ENCODE measurements at regions not wholly inside any gene's neighbourhood (a gene's known extent, or its start where the extent isn't known, plus 50 kb on each side); places are given as distances from the start of the nearest gene placed in this dataset.

DNA sequence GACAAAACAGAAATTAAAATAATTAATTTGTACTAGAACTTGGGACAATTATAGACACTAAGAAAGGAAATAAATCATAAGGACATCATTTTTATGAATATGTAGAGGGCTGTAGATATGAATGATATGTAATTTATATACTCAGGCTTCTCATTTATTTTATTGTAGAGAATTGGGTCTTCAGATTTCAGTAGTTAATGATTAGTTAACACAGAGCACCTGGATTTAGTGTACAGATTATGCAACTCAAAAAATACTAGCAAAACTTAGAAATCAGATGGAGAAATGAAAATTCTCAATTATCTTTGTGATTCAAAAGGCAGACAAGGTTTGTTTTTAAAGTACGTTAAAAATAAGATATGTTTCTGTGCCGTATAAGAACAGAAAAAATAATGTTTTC is 1311.7 kb upstream of the SLC39A10 start:
- DNase-seq (ENCODE audit: low spot score): no peak
- BruUV-seq (replicated peaks): no TSS peak
- ChIA-PET CTCF (no interaction called here), POLR2A (ENCODE audit: low non-redundant PET) (no interaction called here)
- H3K36me3 ChIP-seq (ENCODE audit: insufficient read depth, low read length, poor library complexity, severe bottlenecking): no peaks in the 10 kb centered on the region
- H3K27ac ChIP-seq (ENCODE audit: low read depth, low read length, poor library complexity, severe bottlenecking): no peak overlapping the region
- H3K4me3 ChIP-seq (ENCODE audit: low read depth, low read length, poor library complexity, severe bottlenecking): no peak overlapping the region
- no peaks in the 10 kb centered on the region for H3K9me3 ChIP-seq (ENCODE audit: low read depth, low read length, poor library complexity, severe bottlenecking)
- TF ChIP-seq, protein P1, sequence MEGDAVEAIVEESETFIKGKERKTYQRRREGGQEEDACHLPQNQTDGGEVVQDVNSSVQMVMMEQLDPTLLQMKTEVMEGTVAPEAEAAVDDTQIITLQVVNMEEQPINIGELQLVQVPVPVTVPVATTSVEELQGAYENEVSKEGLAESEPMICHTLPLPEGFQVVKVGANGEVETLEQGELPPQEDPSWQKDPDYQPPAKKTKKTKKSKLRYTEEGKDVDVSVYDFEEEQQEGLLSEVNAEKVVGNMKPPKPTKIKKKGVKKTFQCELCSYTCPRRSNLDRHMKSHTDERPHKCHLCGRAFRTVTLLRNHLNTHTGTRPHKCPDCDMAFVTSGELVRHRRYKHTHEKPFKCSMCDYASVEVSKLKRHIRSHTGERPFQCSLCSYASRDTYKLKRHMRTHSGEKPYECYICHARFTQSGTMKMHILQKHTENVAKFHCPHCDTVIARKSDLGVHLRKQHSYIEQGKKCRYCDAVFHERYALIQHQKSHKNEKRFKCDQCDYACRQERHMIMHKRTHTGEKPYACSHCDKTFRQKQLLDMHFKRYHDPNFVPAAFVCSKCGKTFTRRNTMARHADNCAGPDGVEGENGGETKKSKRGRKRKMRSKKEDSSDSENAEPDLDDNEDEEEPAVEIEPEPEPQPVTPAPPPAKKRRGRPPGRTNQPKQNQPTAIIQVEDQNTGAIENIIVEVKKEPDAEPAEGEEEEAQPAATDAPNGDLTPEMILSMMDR (conservative IDR thresholded peaks at IDR 0.05; ENCODE audit: low read depth, low read length): no peak
- no peak for TF ChIP-seq EZH2 (IDR thresholded peaks at IDR 0.05; ENCODE audit: borderline replicate concordance, low read depth, low read length, poor library complexity, severe bottlenecking)
- peaks cover 6% of the 10 kb centered on the region for H3K4me1 ChIP-seq (ENCODE audit: insufficient read depth, low read length, poor library complexity, severe bottlenecking)
- intact Hi-C loops (cut with micrococcal nuclease; ENCODE audit: unreplicated experiment): no loop called here
- H3K27me3 ChIP-seq (replicated peaks; ENCODE audit: insufficient read depth, low read depth, low read length, poor library complexity): no peaks in the 10 kb centered on the region

- no peak overlapping the region for H3K4me3 ChIP-seq (ENCODE audit: low read depth, low read length, poor library complexity, severe bottlenecking)
- POLR2A ChIA-PET (ENCODE audit: low non-redundant PET): no interaction called here
- TF ChIP-seq, protein P1 (conservative IDR thresholded peaks at IDR 0.05; ENCODE audit: low read depth, low read length): no peak
- no peak for TF ChIP-seq EZH2 (IDR thresholded peaks at IDR 0.05; ENCODE audit: borderline replicate concordance, low read depth, low read length, poor library complexity, severe bottlenecking)
These were observed 1313.9 kb upstream of the SLC39A10 start for GRCh38 chr2:194343167-194343566.

DNA sequence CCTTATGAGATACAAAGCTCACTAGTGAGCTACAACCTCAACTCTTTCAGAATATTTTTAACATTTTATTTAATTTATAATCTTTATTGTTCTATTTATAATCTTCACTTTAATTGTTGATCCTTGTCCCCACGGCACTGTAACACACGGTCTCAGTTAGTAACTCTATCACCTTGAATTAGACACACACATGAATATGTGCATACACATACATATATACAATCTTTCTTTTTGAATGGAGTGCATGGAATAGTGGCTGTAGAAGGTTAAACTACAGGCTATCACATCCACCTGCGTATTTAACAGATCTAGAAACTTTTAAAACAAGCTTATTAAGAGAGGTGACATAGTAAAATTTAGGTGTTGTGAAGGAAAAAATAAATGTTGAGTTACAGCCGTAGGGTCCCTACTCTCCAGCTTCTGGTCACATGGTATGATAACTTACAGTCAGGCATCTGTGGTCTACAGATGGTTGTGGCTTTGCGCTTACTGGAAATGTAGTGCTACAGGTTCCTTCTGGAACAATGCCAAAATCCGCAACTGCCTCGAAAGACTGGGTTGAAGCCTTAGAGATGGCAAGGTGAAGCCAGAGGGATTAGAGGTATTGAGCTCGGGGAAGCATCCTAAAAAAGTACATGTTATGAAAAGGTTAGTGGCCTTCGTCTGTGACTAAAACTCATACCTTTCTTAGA is 1324.1 kb upstream of the SLC39A10 start:
- TF ChIP-seq EZH2 (IDR thresholded peaks at IDR 0.05; ENCODE audit: borderline replicate concordance, low read depth, low read length, poor library complexity, severe bottlenecking): no peak
- TF ChIP-seq, protein P1 (conservative IDR thresholded peaks at IDR 0.05; ENCODE audit: low read depth, low read length): no peak
- Histone ChIP-seq H3K36me3 (ENCODE audit: insufficient read depth, low read length, poor library complexity, severe bottlenecking) (no peaks in the 10 kb centered on the region), H3K27ac (ENCODE audit: low read depth, low read length, poor library complexity, severe bottlenecking) (no peak overlapping the region), H3K9me3 (ENCODE audit: low read depth, low read length, poor library complexity, severe bottlenecking) (no peaks in the 10 kb centered on the region), H3K27me3 (replicated peaks; ENCODE audit: insufficient read depth, low read depth, low read length, poor library complexity) (no peaks in the 10 kb centered on the region), H3K4me1 (ENCODE audit: insufficient read depth, low read length, poor library complexity, severe bottlenecking) (no peaks in the 10 kb centered on the region), H3K4me3 (ENCODE audit: low read depth, low read length, poor library complexity, severe bottlenecking) (no peak overlapping the region)
- ChIA-PET CTCF (no interaction called here), POLR2A (ENCODE audit: low non-redundant PET) (no interaction called here)
- no TSS peak for BruUV-seq (replicated peaks)
- no peak for DNase-seq (ENCODE audit: low spot score)
- intact Hi-C loops (cut with micrococcal nuclease; ENCODE audit: unreplicated experiment): no loop called here

More at GRCh38 chr2:194343167-194343566, 1313.9 kb upstream of the SLC39A10 start:
- no peak for DNase-seq (ENCODE audit: low spot score)
- CTCF ChIA-PET: no interaction called here
- intact Hi-C loops (cut with micrococcal nuclease; ENCODE audit: unreplicated experiment): loop anchor here (5.0 kb wide), 1 partner anchor 339 kb away; no protein-coding TSS in a partner anchor
- Histone ChIP-seq H3K4me1 (ENCODE audit: insufficient read depth, low read length, poor library complexity, severe bottlenecking) (peaks cover 6% of the 10 kb centered on the region), H3K27me3 (replicated peaks; ENCODE audit: insufficient read depth, low read depth, low read length, poor library complexity) (no peaks in the 10 kb centered on the region), H3K9me3 (ENCODE audit: low read depth, low read length, poor library complexity, severe bottlenecking) (no peaks in the 10 kb centered on the region), H3K36me3 (ENCODE audit: insufficient read depth, low read length, poor library complexity, severe bottlenecking) (no peaks in the 10 kb centered on the region), H3K27ac (ENCODE audit: low read depth, low read length, poor library complexity, severe bottlenecking) (no peak overlapping the region)
- no TSS peak for BruUV-seq (replicated peaks)
